ENCODE measurements at regions not wholly inside any gene's neighbourhood (a gene's known extent, or its start where the extent isn't known, plus 50 kb on each side); places are given as distances from the start of the nearest gene placed in this dataset.

GRCh38 chr6:14038467-14039437 is 78.8 kb upstream of the CD83 start:
- no peaks in the 10 kb centered on the region for H3K27me3 ChIP-seq
- H3K4me1 ChIP-seq, result peaks cover 7% of the 10 kb centered on the region
- H3K9me3 ChIP-seq, result no peaks in the 10 kb centered on the region
- H3K27ac ChIP-seq, result no peak overlapping the region
- TF ChIP-seq, protein P1, sequence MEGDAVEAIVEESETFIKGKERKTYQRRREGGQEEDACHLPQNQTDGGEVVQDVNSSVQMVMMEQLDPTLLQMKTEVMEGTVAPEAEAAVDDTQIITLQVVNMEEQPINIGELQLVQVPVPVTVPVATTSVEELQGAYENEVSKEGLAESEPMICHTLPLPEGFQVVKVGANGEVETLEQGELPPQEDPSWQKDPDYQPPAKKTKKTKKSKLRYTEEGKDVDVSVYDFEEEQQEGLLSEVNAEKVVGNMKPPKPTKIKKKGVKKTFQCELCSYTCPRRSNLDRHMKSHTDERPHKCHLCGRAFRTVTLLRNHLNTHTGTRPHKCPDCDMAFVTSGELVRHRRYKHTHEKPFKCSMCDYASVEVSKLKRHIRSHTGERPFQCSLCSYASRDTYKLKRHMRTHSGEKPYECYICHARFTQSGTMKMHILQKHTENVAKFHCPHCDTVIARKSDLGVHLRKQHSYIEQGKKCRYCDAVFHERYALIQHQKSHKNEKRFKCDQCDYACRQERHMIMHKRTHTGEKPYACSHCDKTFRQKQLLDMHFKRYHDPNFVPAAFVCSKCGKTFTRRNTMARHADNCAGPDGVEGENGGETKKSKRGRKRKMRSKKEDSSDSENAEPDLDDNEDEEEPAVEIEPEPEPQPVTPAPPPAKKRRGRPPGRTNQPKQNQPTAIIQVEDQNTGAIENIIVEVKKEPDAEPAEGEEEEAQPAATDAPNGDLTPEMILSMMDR (IDR thresholded peaks at IDR 0.05), result no peak
- no peaks in the 10 kb centered on the region for H3K36me3 ChIP-seq
- intact Hi-C loops (cut with DNase I), result no loop called here
- no peak overlapping the region for H3K4me3 ChIP-seq
- no peak for DNase-seq
- ATAC-seq, result peak; percentile 25

DNA sequence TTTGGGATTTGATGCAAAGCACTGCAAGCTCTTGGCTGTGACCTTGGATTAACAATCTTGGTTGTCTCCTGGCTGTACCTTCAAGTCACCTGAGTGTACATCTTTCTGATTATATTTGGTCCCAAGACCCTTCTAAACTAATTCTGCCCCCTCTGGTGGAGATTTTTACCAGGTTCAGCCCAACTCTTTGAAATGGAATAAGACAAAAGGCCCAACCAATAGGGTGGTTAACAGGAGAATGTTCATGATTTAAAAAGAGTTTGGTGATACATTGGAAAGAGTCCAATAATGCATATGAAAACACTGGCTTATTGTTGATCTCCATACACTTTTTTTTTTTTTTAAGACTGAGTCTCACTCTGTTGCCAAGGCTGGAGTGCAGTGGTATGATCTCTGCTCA is 77.5 kb upstream of the CD83 start:
- no peaks in the 10 kb centered on the region for H3K36me3 ChIP-seq
- H3K27ac ChIP-seq, result no peak overlapping the region
- intact Hi-C loops (cut with DNase I), result no loop called here
- DNase-seq (no peak), ATAC-seq (no peak)
- H3K9me3 ChIP-seq, result no peaks in the 10 kb centered on the region
- TF ChIP-seq, protein P1 (IDR thresholded peaks at IDR 0.05), result no peak
- H3K27me3 ChIP-seq, result no peaks in the 10 kb centered on the region
- peaks cover 7% of the 10 kb centered on the region for H3K4me1 ChIP-seq
- H3K4me3 ChIP-seq, result no peak overlapping the region

- Histone ChIP-seq H3K4me1 (no peaks in the 10 kb centered on the region), H3K27me3 (no peaks in the 10 kb centered on the region), H3K9me3 (no peaks in the 10 kb centered on the region), H3K4me3 (no peak overlapping the region), H3K27ac (no peak overlapping the region), H3K36me3 (no peaks in the 10 kb centered on the region)
- TF ChIP-seq, protein P1 (IDR thresholded peaks at IDR 0.05), result peak; percentile 68
- intact Hi-C loops (cut with DNase I), result no loop called here
- DNase-seq, result no peak
- ATAC-seq, result peak; percentile 94
Measured at GRCh38 chr6:14046476-14047068, 71.0 kb upstream of the CD83 start.

GRCh38 chr6:14047151-14047740 is 70.3 kb upstream of the CD83 start:
- no peak overlapping the region for H3K27ac ChIP-seq
- DNase-seq (no peak), ATAC-seq (no peak)
- TF ChIP-seq, protein P1 (IDR thresholded peaks at IDR 0.05), result no peak
- H3K4me1 ChIP-seq, result no peaks in the 10 kb centered on the region
- H3K36me3 ChIP-seq, result no peaks in the 10 kb centered on the region
- intact Hi-C loops (cut with DNase I), result no loop called here
- H3K9me3 ChIP-seq, result no peaks in the 10 kb centered on the region
- H3K27me3 ChIP-seq, result no peaks in the 10 kb centered on the region
- H3K4me3 ChIP-seq, result no peak overlapping the region

DNA sequence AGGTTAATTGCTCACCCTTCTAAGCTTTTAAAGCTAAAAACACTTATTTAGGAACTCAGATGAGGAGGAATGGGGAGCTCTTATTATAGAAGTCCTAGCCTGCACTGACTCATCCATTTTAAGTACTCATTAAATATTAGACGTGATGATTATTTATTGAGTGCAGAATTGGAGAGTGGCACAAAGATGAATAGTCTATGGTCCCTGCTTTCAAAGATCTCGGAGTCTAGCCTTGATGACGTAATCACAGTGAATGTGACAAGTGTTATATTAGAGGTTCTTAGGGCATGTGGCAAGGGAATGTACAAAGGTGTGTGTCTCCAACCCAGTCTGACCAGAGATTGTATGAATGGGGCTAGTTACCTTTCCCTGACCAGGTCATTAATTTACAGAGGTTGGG is 68.7 kb upstream of the CD83 start:
- no peaks in the 10 kb centered on the region for H3K9me3 ChIP-seq
- intact Hi-C loops (cut with DNase I), result no loop called here

More for the DNA sequence above, 68.7 kb upstream of the CD83 start:
- no peak overlapping the region for H3K27ac ChIP-seq
- ATAC-seq (no peak), DNase-seq (no peak)
- H3K36me3 ChIP-seq, result no peaks in the 10 kb centered on the region
- no peaks in the 10 kb centered on the region for H3K4me1 ChIP-seq
- H3K27me3 ChIP-seq, result no peaks in the 10 kb centered on the region
- H3K4me3 ChIP-seq, result no peak overlapping the region
- TF ChIP-seq, protein P1 (IDR thresholded peaks at IDR 0.05), result no peak

All from upper lobe of right lung (tissue), 1 donor.